Gastroesophageal sphincter (tissue), 4 donors: ENCODE measurements at regions not wholly inside any gene's neighbourhood (a gene's known extent, or its start where the extent isn't known, plus 50 kb on each side); places are given as distances from the start of the nearest gene placed in this dataset.

ENCODE experiments used
- ATAC-seq: fragments of 150-250 bp; one replicate; pipeline ENCODE4 v1.9.1; 2016; ENCODE audit warnings: mild to moderate bottlenecking, moderate library complexity
- H3K27ac ChIP-seq, 4 donors: fragments of 200-600 bp; sonication (generic) in 3 of 4; 1 replicate in 3 of 4; 2 replicates in 1 of 4; pipeline ENCODE4 v1.5.1; 2016 to 2019
- H3K27me3 ChIP-seq: fragments of 200-600 bp; sonication (generic); one replicate; pipeline ENCODE4 v1.5.1; 2019
- H3K36me3 ChIP-seq, 2 donors: fragments of 200-600 bp; sonication (generic); one replicate each; pipeline ENCODE4 v1.5.1; 2019; ENCODE audit warnings: control low read depth in 1 of 2
- H3K4me1 ChIP-seq, 3 donors: fragments of 200-600 bp; sonication (generic); 1 replicate in 2 of 3; 2 replicates in 1 of 3; pipeline ENCODE4 v1.5.1; 2016 to 2019; ENCODE audit warnings: control low read depth in 2 of 3
- H3K4me3 ChIP-seq, 2 donors: fragments of 200-600 bp; sonication (generic); one replicate each; pipeline ENCODE4 v1.5.1; 2019; ENCODE audit warnings: mild to moderate bottlenecking in 1 of 2, moderate library complexity in 1 of 2
- H3K9me3 ChIP-seq, 3 donors: fragments of 200-600 bp; sonication (generic); one replicate each; pipeline ENCODE4 v1.5.1; 2017 to 2019; ENCODE audit warnings: control low read depth in 2 of 3
- EP300 ChIP-seq: sonication (generic); formaldehyde crosslinking; IDR thresholded peaks from one replicate; pipeline ENCODE4 v1.6.1; 2017; ENCODE audit warnings: antibody characterized with exemption, mild to moderate bottlenecking
- POLR2A ChIP-seq, 2 donors: fragments of 450-650 bp; IDR thresholded peaks; one replicate each; pipeline ENCODE4 v1.6.1; 2017; ENCODE audit warnings: antibody characterized with exemption in 2 of 2, mild to moderate bottlenecking in 2 of 2, moderate library complexity in 1 of 2
- POLR2AphosphoS5 ChIP-seq: sonication (generic); formaldehyde crosslinking; IDR thresholded peaks from one replicate; pipeline ENCODE4 v1.6.1; 2017; ENCODE audit warnings: antibody characterized with exemption
- WGBS, 2 donors: methylation state at CpG; one replicate each; pipeline ENCODE4 v1.1.5; 2018; ENCODE audit warnings: low coverage in 1 of 2; 5-methylcytosine and 5-hydroxymethylcytosine counted together
- TF ChIP-seq, protein P1 (sequence below), 4 experiments: fragments of 200-600 bp in 2 of 4; fragments of 450-650 bp in 2 of 4; sonication (generic) in 1 of 4; IDR thresholded peaks; one replicate each; pipeline ENCODE4 v1.5.1; 2017 to 2019; ENCODE audit warnings: antibody characterized with exemption in 4 of 4, mild to moderate bottlenecking in 2 of 4, moderate library complexity in 2 of 4

- ATAC-seq = peak; percentile 25
- no peaks in the 10 kb centered on the region for H3K36me3 ChIP-seq
- TF ChIP-seq POLR2A (IDR thresholded peaks at IDR 0.05) (no peak), EP300 (no peak), POLR2AphosphoS5 (no peak)
- TF ChIP-seq, protein P1, sequence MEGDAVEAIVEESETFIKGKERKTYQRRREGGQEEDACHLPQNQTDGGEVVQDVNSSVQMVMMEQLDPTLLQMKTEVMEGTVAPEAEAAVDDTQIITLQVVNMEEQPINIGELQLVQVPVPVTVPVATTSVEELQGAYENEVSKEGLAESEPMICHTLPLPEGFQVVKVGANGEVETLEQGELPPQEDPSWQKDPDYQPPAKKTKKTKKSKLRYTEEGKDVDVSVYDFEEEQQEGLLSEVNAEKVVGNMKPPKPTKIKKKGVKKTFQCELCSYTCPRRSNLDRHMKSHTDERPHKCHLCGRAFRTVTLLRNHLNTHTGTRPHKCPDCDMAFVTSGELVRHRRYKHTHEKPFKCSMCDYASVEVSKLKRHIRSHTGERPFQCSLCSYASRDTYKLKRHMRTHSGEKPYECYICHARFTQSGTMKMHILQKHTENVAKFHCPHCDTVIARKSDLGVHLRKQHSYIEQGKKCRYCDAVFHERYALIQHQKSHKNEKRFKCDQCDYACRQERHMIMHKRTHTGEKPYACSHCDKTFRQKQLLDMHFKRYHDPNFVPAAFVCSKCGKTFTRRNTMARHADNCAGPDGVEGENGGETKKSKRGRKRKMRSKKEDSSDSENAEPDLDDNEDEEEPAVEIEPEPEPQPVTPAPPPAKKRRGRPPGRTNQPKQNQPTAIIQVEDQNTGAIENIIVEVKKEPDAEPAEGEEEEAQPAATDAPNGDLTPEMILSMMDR (IDR thresholded peaks at IDR 0.05) = no peak
- no peaks in the 10 kb centered on the region for H3K27me3 ChIP-seq
- WGBS, 2 donors = 9 to 58% methylated on average over 1 of the region's 1 CpG
- no peaks in the 10 kb centered on the region for H3K9me3 ChIP-seq
- no peak overlapping the region for H3K4me3 ChIP-seq
- H3K27ac ChIP-seq = no peak overlapping the region
- H3K4me1 ChIP-seq = no peaks in the 10 kb centered on the region
These were observed 709.4 kb downstream of the ZNF385D start for GRCh38 chr3:21041621-21042020.

GRCh38 chr3:21036888-21037287, 714.1 kb downstream of the ZNF385D start:
- Histone ChIP-seq H3K4me3 (no peak overlapping the region), H3K36me3 (no peaks in the 10 kb centered on the region), H3K4me1 (no peaks in the 10 kb centered on the region), H3K27me3 (no peaks in the 10 kb centered on the region), H3K27ac (no peak overlapping the region), H3K9me3 (no peaks in the 10 kb centered on the region)
- no peak for ATAC-seq
- 100% methylated on average over 1 of the region's 1 CpG for WGBS, 2 donors
- TF ChIP-seq POLR2A (IDR thresholded peaks at IDR 0.05) (no peak), POLR2AphosphoS5 (no peak), EP300 (no peak)
- TF ChIP-seq, protein P1 (IDR thresholded peaks at IDR 0.05) = no peak

- H3K27ac ChIP-seq = no peak overlapping the region
- no peak for TF ChIP-seq EP300
- no peak for TF ChIP-seq POLR2A (IDR thresholded peaks at IDR 0.05)
- TF ChIP-seq, protein P1 (IDR thresholded peaks at IDR 0.05) = no peak
- TF ChIP-seq POLR2AphosphoS5 = no peak
- no peaks in the 10 kb centered on the region for H3K4me1 ChIP-seq
- no peaks in the 10 kb centered on the region for H3K36me3 ChIP-seq
- H3K9me3 ChIP-seq = no peaks in the 10 kb centered on the region
- 92 to 100% methylated on average over 3 to 5 of the region's 5 CpGs for WGBS, 2 donors
- H3K4me3 ChIP-seq = no peak overlapping the region
- no peaks in the 10 kb centered on the region for H3K27me3 ChIP-seq
- no peak for ATAC-seq
These were observed 722.6 kb downstream of the ZNF385D start for GRCh38 chr3:21028412-21028811.

GRCh38 chr3:21024563-21024962, 726.4 kb downstream of the ZNF385D start:
- H3K36me3 ChIP-seq = no peaks in the 10 kb centered on the region
- no peak for ATAC-seq
- no peaks in the 10 kb centered on the region for H3K27me3 ChIP-seq
- no peak for TF ChIP-seq EP300
- TF ChIP-seq, protein P1 (IDR thresholded peaks at IDR 0.05) = no peak
- no peak for TF ChIP-seq POLR2AphosphoS5
- TF ChIP-seq POLR2A (IDR thresholded peaks at IDR 0.05) = no peak
- no peak overlapping the region for H3K27ac ChIP-seq
- 88 to 89% methylated on average over 2 of the region's 2 CpGs for WGBS, 2 donors
- no peak overlapping the region for H3K4me3 ChIP-seq
- no peaks in the 10 kb centered on the region for H3K9me3 ChIP-seq
- H3K4me1 ChIP-seq = no peaks in the 10 kb centered on the region

DNA sequence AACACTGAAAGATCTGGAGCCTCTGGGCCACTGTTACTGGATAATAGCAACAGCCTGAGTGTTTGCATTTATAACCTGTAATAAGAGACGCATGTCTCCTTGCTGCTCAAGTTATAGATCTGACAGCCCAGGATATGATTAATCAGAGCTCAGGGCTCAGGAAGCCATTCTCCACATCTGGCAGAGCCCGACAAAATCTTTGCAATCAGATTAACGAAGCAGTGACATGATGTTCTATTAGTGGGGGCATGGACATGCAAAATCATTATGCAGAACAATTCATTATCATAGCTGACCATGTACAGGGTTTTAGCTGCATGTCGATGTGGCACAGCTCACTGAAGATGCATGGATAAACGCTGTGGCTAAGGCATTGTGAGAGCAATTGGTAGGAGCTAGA, 730.3 kb downstream of the ZNF385D start:
- peaks cover 0 to 9% (median 0%) of the 10 kb centered on the region in 3 donors for H3K9me3 ChIP-seq
- no peaks in the 10 kb centered on the region for H3K27me3 ChIP-seq
- H3K4me1 ChIP-seq = no peaks in the 10 kb centered on the region
- H3K36me3 ChIP-seq = no peaks in the 10 kb centered on the region
- no peak for ATAC-seq
- H3K4me3 ChIP-seq = no peak overlapping the region
- WGBS, 2 donors = 75 to 78% methylated on average over 5 of the region's 5 CpGs
- H3K27ac ChIP-seq = no peak overlapping the region
- TF ChIP-seq POLR2A (IDR thresholded peaks at IDR 0.05) (no peak), EP300 (no peak), POLR2AphosphoS5 (no peak)
- TF ChIP-seq, protein P1 (IDR thresholded peaks at IDR 0.05) = no peak
